HEK293 (cell line): ENCODE measurements at regions not wholly inside any gene's neighbourhood (a gene's known extent, or its start where the extent isn't known, plus 50 kb on each side); places are given as distances from the start of the nearest gene placed in this dataset.

Experiments used
- CTCF ChIA-PET: fragments of 350-600 bp; formaldehyde crosslinking; extraction: SDS; loops from one replicate; lab custom pipeline; 2021; ENCODE audit warnings: antibody characterized with exemption; lab: Yijun Ruan, JAX
- POLR2A ChIA-PET: fragments of 300-600 bp; formaldehyde crosslinking; extraction: SDS; loops from one replicate; lab custom pipeline; 2020; ENCODE audit warnings: antibody characterized with exemption, inconsistent platforms; lab: Yijun Ruan, JAX
- H3K27ac ChIP-seq: fragments of 200-500 bp; sonication (Bioruptor generic); 2 replicates; pipeline ENCODE4 v1.5.1; 2014; ENCODE audit warnings: low read depth, low read length, control low read depth, inconsistent platforms; ENCODE audit errors: extremely low read depth
- H3K36me3 ChIP-seq, 2 experiments: fragments of 200-500 bp in 1 of 2; sonication (Bioruptor generic) in 1 of 2; 1 replicate in 1 of 2; 2 replicates in 1 of 2; pipeline ENCODE4 v1.5.1; 2014 to 2017; ENCODE audit warnings: inconsistent platforms in 2 of 2, low read length in 2 of 2; ENCODE audit not compliant: control insufficient read depth in 2 of 2, insufficient read depth in 1 of 2
- H3K4me1 ChIP-seq: fragments of 200-500 bp; sonication (Bioruptor generic); 2 replicates; pipeline ENCODE4 v1.5.1; 2014; ENCODE audit warnings: mild to moderate bottlenecking, low read length, inconsistent platforms; ENCODE audit not compliant: control insufficient read depth, insufficient read depth
- H3K4me3 ChIP-seq: 2 replicates; pipeline ENCODE4 v1.5.1; 2011; ENCODE audit warnings: low read depth, mild to moderate bottlenecking, control low read depth, low read length, moderate library complexity
- H3K9me3 ChIP-seq: fragments of 200-500 bp; sonication (Bioruptor generic); 2 replicates; pipeline ENCODE4 v1.5.1; 2014; ENCODE audit warnings: low read depth, low read length, inconsistent platforms; ENCODE audit not compliant: control insufficient read depth, insufficient read depth
- ATF2 ChIP-seq: fragments of 450-650 bp; formaldehyde crosslinking; IDR thresholded peaks from 2 replicates; pipeline ENCODE4 v1.5.1; 2016; ENCODE audit warnings: missing biosample characterization, missing genetic modification characterization, low read depth
- BCL6B ChIP-seq: fragments of 450-650 bp; formaldehyde crosslinking; IDR thresholded peaks from 2 replicates; pipeline ENCODE4 v1.5.1; 2017; ENCODE audit warnings: missing biosample characterization, missing genetic modification characterization
- REPIN1 ChIP-seq: fragments of 450-650 bp; formaldehyde crosslinking; IDR thresholded peaks from 2 replicates; pipeline ENCODE4 v1.5.1; 2017; ENCODE audit warnings: missing biosample characterization, missing genetic modification characterization, low read depth
- SETDB1 ChIP-seq: IDR thresholded peaks from one replicate; pipeline ENCODE4 v1.6.1; 2017; ENCODE audit warnings: mild to moderate bottlenecking, low read length, moderate library complexity, mixed read lengths; ENCODE audit not compliant: insufficient read length
- SP2 ChIP-seq: fragments of 450-650 bp; formaldehyde crosslinking; IDR thresholded peaks from 2 replicates; pipeline ENCODE4 v1.5.1; 2016; ENCODE audit warnings: missing biosample characterization, missing genetic modification characterization
- ZBTB10 ChIP-seq: fragments of 450-650 bp; formaldehyde crosslinking; IDR thresholded peaks from 2 replicates; pipeline ENCODE4 v1.5.1; 2016; ENCODE audit warnings: missing biosample characterization, missing genetic modification characterization
- ZNF114 ChIP-seq: fragments of 450-650 bp; formaldehyde crosslinking; IDR thresholded peaks from 2 replicates; pipeline ENCODE4 v1.5.0; 2017; ENCODE audit warnings: missing biosample characterization, missing genetic modification characterization
- ZNF155 ChIP-seq: fragments of 450-650 bp; formaldehyde crosslinking; IDR thresholded peaks from 2 replicates; pipeline ENCODE4 v1.5.1; 2016; ENCODE audit warnings: missing biosample characterization, missing genetic modification characterization
- ZNF157 ChIP-seq: fragments of 450-650 bp; formaldehyde crosslinking; IDR thresholded peaks from 2 replicates; pipeline ENCODE4 v1.5.1; 2016; ENCODE audit warnings: missing biosample characterization, missing genetic modification characterization
- ZNF202 ChIP-seq: fragments of 450-650 bp; formaldehyde crosslinking; IDR thresholded peaks from 2 replicates; pipeline ENCODE4 v1.5.1; 2016; ENCODE audit warnings: missing biosample characterization, missing genetic modification characterization, borderline replicate concordance
- ZNF221 ChIP-seq: fragments of 450-650 bp; formaldehyde crosslinking; IDR thresholded peaks from 2 replicates; pipeline ENCODE4 v1.5.1; 2017; ENCODE audit warnings: missing biosample characterization, missing genetic modification characterization, borderline replicate concordance
- ZNF239 ChIP-seq: fragments of 450-650 bp; formaldehyde crosslinking; IDR thresholded peaks from 2 replicates; pipeline ENCODE4 v1.5.1; 2016; ENCODE audit warnings: missing biosample characterization, missing genetic modification characterization
- ZNF26 ChIP-seq: fragments of 450-650 bp; formaldehyde crosslinking; IDR thresholded peaks from 2 replicates; pipeline ENCODE4 v1.5.1; 2016; ENCODE audit warnings: missing biosample characterization, missing genetic modification characterization
- ZNF280C ChIP-seq: fragments of 450-650 bp; formaldehyde crosslinking; IDR thresholded peaks from 2 replicates; pipeline ENCODE4 v1.5.1; 2016; ENCODE audit warnings: missing biosample characterization, missing genetic modification characterization
- ZNF311 ChIP-seq: fragments of 450-650 bp; formaldehyde crosslinking; IDR thresholded peaks from 2 replicates; pipeline ENCODE4 v1.5.1; 2017; ENCODE audit warnings: missing biosample characterization, missing genetic modification characterization, borderline replicate concordance
- ZNF324 ChIP-seq: fragments of 450-650 bp; formaldehyde crosslinking; IDR thresholded peaks from 2 replicates; pipeline ENCODE4 v1.5.1; 2016; ENCODE audit warnings: missing biosample characterization, missing genetic modification characterization
- ZNF513 ChIP-seq: fragments of 450-650 bp; IDR thresholded peaks from 2 replicates; pipeline ENCODE4 v1.5.1; 2018; ENCODE audit warnings: missing biosample characterization, missing genetic modification characterization
- ZNF626 ChIP-seq: fragments of 450-650 bp; sonication (Bioruptor Pico); formaldehyde crosslinking; IDR thresholded peaks from 2 replicates; pipeline ENCODE4 v1.5.1; 2018; ENCODE audit warnings: missing biosample characterization, missing genetic modification characterization, inconsistent platforms
- ZNF664 ChIP-seq: fragments of 450-650 bp; formaldehyde crosslinking; IDR thresholded peaks from 2 replicates; pipeline ENCODE4 v1.5.1; 2016; ENCODE audit warnings: missing biosample characterization, missing genetic modification characterization
- ZNF76 ChIP-seq: fragments of 450-650 bp; formaldehyde crosslinking; IDR thresholded peaks from 2 replicates; pipeline ENCODE4; 2016; ENCODE audit warnings: low read depth, missing biosample characterization, missing genetic modification characterization, borderline replicate concordance
- ZNF785 ChIP-seq: fragments of 450-650 bp; formaldehyde crosslinking; IDR thresholded peaks from 2 replicates; pipeline ENCODE4 v1.5.1; 2016; ENCODE audit warnings: missing biosample characterization, missing genetic modification characterization
- ZNF837 ChIP-seq: fragments of 450-650 bp; formaldehyde crosslinking; IDR thresholded peaks from 2 replicates; pipeline ENCODE4 v1.5.1; 2016; ENCODE audit warnings: missing biosample characterization, missing genetic modification characterization

- no peaks in the 10 kb centered on the region for H3K36me3 ChIP-seq
- POLR2A ChIA-PET: no interaction called here
Observed at GRCh38 chr12:125593269-125593668, 528.0 kb downstream of the AACS start.

GRCh38 chr12:125604976-125605375 is 539.7 kb downstream of the AACS start:
- Histone ChIP-seq H3K9me3 (no peaks in the 10 kb centered on the region), H3K4me1 (no peaks in the 10 kb centered on the region), H3K4me3 (no peak overlapping the region), H3K27ac (no peak overlapping the region), H3K36me3 (no peaks in the 10 kb centered on the region)
- CTCF ChIA-PET: no interaction called here
- POLR2A ChIA-PET: no interaction called here
- TF ChIP-seq ZNF76 (tag by site-specific recombination) (no peak), ZNF280C (tag by site-specific recombination) (no peak), ATF2 (tag by site-specific recombination) (no peak), ZNF311 (tag by site-specific recombination) (no peak), ZNF155 (tag by site-specific recombination) (no peak), ZNF513 (no peak), SP2 (no peak), ZNF785 (tag by site-specific recombination) (no peak)

More at GRCh38 chr12:125593269-125593668, 528.0 kb downstream of the AACS start:
- Histone ChIP-seq H3K4me1 (no peaks in the 10 kb centered on the region), H3K4me3 (no peak overlapping the region), H3K9me3 (no peaks in the 10 kb centered on the region), H3K27ac (no peak overlapping the region)
- TF ChIP-seq ZNF26 (tag by site-specific recombination) (no peak), ZNF202 (tag by site-specific recombination) (no peak), ZNF837 (tag by site-specific recombination) (no peak), BCL6B (tag by site-specific recombination) (no peak), ZNF626 (tag by site-specific recombination) (no peak), ZNF324 (tag by site-specific recombination) (no peak), ZNF157 (tag by site-specific recombination) (no peak), ZNF114 (tag by site-specific recombination) (no peak), ZNF221 (tag by site-specific recombination) (no peak), ZBTB10 (no peak), ZNF664 (tag by site-specific recombination) (no peak), SETDB1 (no peak), ZNF239 (tag by site-specific recombination) (no peak), REPIN1 (no peak)
- CTCF ChIA-PET: no interaction called here
